H9 (cell line): ENCODE measurements at regions not wholly inside any gene's neighbourhood (a gene's known extent, or its start where the extent isn't known, plus 50 kb on each side); places are given as distances from the start of the nearest gene placed in this dataset.

Experiments used
- DNase-seq: peaks from one replicate; pipeline ENCODE4 v3.0.0-alpha.2; 2017
- H2AFZ ChIP-seq: one replicate; pipeline ENCODE4 v1.6.1; 2013; ENCODE audit warnings: mild to moderate bottlenecking, low read length, control low read depth, moderate library complexity
- H2AK5ac ChIP-seq: 2 replicates; pipeline ENCODE4 v1.6.1; 2013; ENCODE audit warnings: low read length, control low read depth, mixed read lengths; ENCODE audit not compliant: insufficient read length
- H2BK120ac ChIP-seq: one replicate; pipeline ENCODE4 v1.6.1; 2013; ENCODE audit warnings: low read depth, mild to moderate bottlenecking, low read length, control low read depth, inconsistent platforms; ENCODE audit not compliant: poor library complexity, severe bottlenecking
- H2BK12ac ChIP-seq: 2 replicates; pipeline ENCODE4 v1.6.1; 2013; ENCODE audit warnings: low read length, control low read depth, mixed read lengths, low read depth; ENCODE audit not compliant: insufficient read length
- H2BK15ac ChIP-seq: 2 replicates; pipeline ENCODE4 v1.6.1; 2013; ENCODE audit warnings: low read depth, low read length, control low read depth
- H2BK20ac ChIP-seq: one replicate; pipeline ENCODE4 v1.6.1; 2013; ENCODE audit warnings: low read depth, mild to moderate bottlenecking, low read length, control low read depth, inconsistent platforms; ENCODE audit not compliant: poor library complexity, severe bottlenecking
- H2BK5ac ChIP-seq: 2 replicates; pipeline ENCODE4 v1.6.1; 2013; ENCODE audit warnings: low read length, control low read depth, mixed read lengths; ENCODE audit not compliant: insufficient read length
- H3K14ac ChIP-seq: 2 replicates; pipeline ENCODE4 v1.6.1; 2013; ENCODE audit warnings: low read length, control low read depth; ENCODE audit not compliant: insufficient read depth
- H3K18ac ChIP-seq: 2 replicates; pipeline ENCODE4 v1.6.1; 2013; ENCODE audit warnings: low read depth, mild to moderate bottlenecking, mixed read lengths, low read length, control low read depth; ENCODE audit not compliant: insufficient read length
- H3K23ac ChIP-seq: 2 replicates; pipeline ENCODE4 v1.6.1; 2013; ENCODE audit warnings: low read length, control low read depth, mixed read lengths, low read depth; ENCODE audit not compliant: insufficient read length
- H3K23me2 ChIP-seq: 2 replicates; pipeline ENCODE4 v1.6.1; 2013; ENCODE audit warnings: low read depth, mild to moderate bottlenecking, mixed read lengths, low read length, control low read depth; ENCODE audit not compliant: insufficient read length, poor library complexity, severe bottlenecking
- H3K27ac ChIP-seq: 2 replicates; pipeline ENCODE4 v1.5.1; 2013; ENCODE audit warnings: low read length, control low read depth, mixed read lengths, low read depth; ENCODE audit not compliant: insufficient read length
- H3K27me3 ChIP-seq: 2 replicates; pipeline ENCODE4 v1.6.1; 2013; ENCODE audit warnings: low read length, control low read depth, inconsistent platforms; ENCODE audit not compliant: insufficient read depth
- H3K4ac ChIP-seq: 2 replicates; pipeline ENCODE4 v1.6.1; 2013; ENCODE audit warnings: low read depth, mild to moderate bottlenecking, control low read depth, inconsistent platforms, low read length, moderate library complexity
- H3K4me1 ChIP-seq: 2 replicates; pipeline ENCODE4 v1.6.1; 2013; ENCODE audit warnings: low read length, control low read depth, inconsistent platforms; ENCODE audit not compliant: insufficient read depth
- H3K4me2 ChIP-seq: 2 replicates; pipeline ENCODE4 v1.6.1; 2013; ENCODE audit warnings: low read length, control low read depth, mixed read lengths; ENCODE audit not compliant: insufficient read length, insufficient read depth
- H3K56ac ChIP-seq: 2 replicates; pipeline ENCODE4 v1.6.1; 2013; ENCODE audit warnings: low read depth, mild to moderate bottlenecking, mixed read lengths, low read length, control low read depth; ENCODE audit not compliant: insufficient read length
- H3K79me1 ChIP-seq: 2 replicates; pipeline ENCODE4 v1.6.1; 2013; ENCODE audit warnings: low read depth, mild to moderate bottlenecking, moderate library complexity, low read length, control low read depth, inconsistent platforms; ENCODE audit not compliant: insufficient read depth, poor library complexity, severe bottlenecking
- H3K79me2 ChIP-seq: 2 replicates; pipeline ENCODE4 v1.6.1; 2013; ENCODE audit warnings: low read length, control low read depth, inconsistent platforms; ENCODE audit not compliant: insufficient read depth
- H3K9ac ChIP-seq: 2 replicates; pipeline ENCODE4 v1.6.1; 2013; ENCODE audit warnings: low read length, control low read depth, mixed read lengths; ENCODE audit not compliant: insufficient read length; ENCODE audit errors: extremely low read depth
- H3K9me3 ChIP-seq: one replicate; pipeline ENCODE4 v1.6.1; 2013; ENCODE audit warnings: low read depth, low read length, inconsistent platforms; ENCODE audit not compliant: control insufficient read depth
- H3T11ph ChIP-seq: one replicate; pipeline ENCODE4 v1.6.1; 2013; ENCODE audit warnings: mild to moderate bottlenecking, low read length, control low read depth, inconsistent platforms
- H4K20me1 ChIP-seq: one replicate; pipeline ENCODE4 v1.6.1; 2013; ENCODE audit not compliant: control insufficient read depth, insufficient read length, insufficient read depth
- H4K5ac ChIP-seq: 2 replicates; pipeline ENCODE4 v1.6.1; 2013; ENCODE audit warnings: low read depth, mild to moderate bottlenecking, mixed read lengths, low read length, control low read depth; ENCODE audit not compliant: insufficient read length
- H4K8ac ChIP-seq: replicated peaks from 2 replicates; pipeline ENCODE4 v1.6.1; 2013; ENCODE audit warnings: low read length, control low read depth, mixed read lengths, low read depth; ENCODE audit not compliant: insufficient read length
- H4K91ac ChIP-seq: 2 replicates; pipeline ENCODE4 v1.6.1; 2013; ENCODE audit warnings: low read depth, mild to moderate bottlenecking, moderate library complexity, mixed read lengths, low read length, control low read depth; ENCODE audit not compliant: insufficient read length
- H3K27ac Mint-ChIP-seq, 3 experiments: 2 replicates in 2 of 3; 3 replicates in 1 of 3; pipeline ENCODE4 v1.8.0; 2020 to 2021; ENCODE audit warnings: mixed read lengths in 3 of 3, mild to moderate bottlenecking in 1 of 3, moderate library complexity in 1 of 3
- H3K27me3 Mint-ChIP-seq: 2 replicates; pipeline ENCODE4 v1.8.0; 2021; ENCODE audit warnings: low read depth, mild to moderate bottlenecking, moderate library complexity, mixed read lengths
- H3K36me3 Mint-ChIP-seq, 3 experiments: 2 replicates in 2 of 3; 3 replicates in 1 of 3; pipeline ENCODE4 v1.8.0; 2020 to 2021; ENCODE audit warnings: low read depth in 3 of 3, mixed read lengths in 3 of 3; ENCODE audit not compliant: insufficient read depth in 1 of 3
- H3K4me1 Mint-ChIP-seq, 2 experiments: 2 replicates each; pipeline ENCODE4 v1.8.0; 2020; ENCODE audit warnings: mixed read lengths in 2 of 2
- H3K4me3 Mint-ChIP-seq, 2 experiments: 2 replicates in 1 of 2; 3 replicates in 1 of 2; pipeline ENCODE4 v1.8.0; 2020 to 2021; ENCODE audit warnings: mild to moderate bottlenecking in 2 of 2, mixed read lengths in 2 of 2, moderate library complexity in 1 of 2
- H3K9me3 Mint-ChIP-seq, 2 experiments: 2 replicates in 1 of 2; 3 replicates in 1 of 2; pipeline ENCODE4 v1.8.0; 2020; ENCODE audit warnings: mild to moderate bottlenecking in 2 of 2, mixed read lengths in 2 of 2, moderate library complexity in 1 of 2
- WGBS: extraction: QIAGEN DNeasy Blood & Tissue Kit; methylation state at CpG from one replicate; pipeline ENCODE4 v1.1.7; 2013; ENCODE audit warnings: missing lambda C conversion rate, low lambda C conversion rate, mixed read lengths; ENCODE audit not compliant: insufficient read length; ENCODE audit errors: extremely low coverage; 5-methylcytosine and 5-hydroxymethylcytosine counted together
- TF ChIP-seq, protein P1 (sequence below): fragments of 200-600 bp; sonication (generic); conservative IDR thresholded peaks from 3 replicates; pipeline ENCODE4 v1.8.0; 2021; ENCODE audit warnings: antibody characterized with exemption, mild to moderate bottlenecking

DNA sequence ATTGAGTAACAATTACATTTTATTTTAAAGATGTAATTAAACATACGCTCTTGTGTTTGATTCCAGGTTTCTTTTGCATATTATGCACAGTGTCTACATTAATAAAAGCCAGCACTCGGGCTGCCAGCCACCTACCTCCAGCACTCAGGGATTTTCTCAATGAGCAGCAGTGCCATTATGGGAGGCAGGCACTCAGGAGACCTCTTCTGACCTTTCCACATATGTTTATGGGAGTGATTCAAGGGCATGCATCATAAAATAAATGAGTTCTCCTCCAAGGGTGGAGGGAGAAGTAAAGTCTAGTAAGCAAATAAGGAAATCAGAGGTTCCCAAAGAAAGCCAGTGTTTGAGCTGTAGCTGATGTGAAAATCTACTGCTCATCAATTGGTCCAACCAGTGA is 119.8 kb upstream of the IRX2 start:
- no CpG with 5 or more reads among the region's 2 CpGs for WGBS
- no peak overlapping the region for H2BK15ac ChIP-seq

More for the DNA sequence above, 119.8 kb upstream of the IRX2 start:
- H2AK5ac ChIP-seq: no peak overlapping the region
- no peaks in the 10 kb centered on the region for H3K4me1 ChIP-seq
- H4K91ac ChIP-seq: no peak overlapping the region
- no peaks in the 10 kb centered on the region for H3K23me2 ChIP-seq
- H3K27me3 Mint-ChIP-seq: peaks cover 6% of the 10 kb centered on the region
- no peak overlapping the region for H2BK20ac ChIP-seq
- H3K9me3 ChIP-seq: no peaks in the 10 kb centered on the region
- H2BK120ac ChIP-seq: no peak overlapping the region
- no peak overlapping the region for H3K56ac ChIP-seq
- H3K18ac ChIP-seq: no peak overlapping the region
- no peak overlapping the region for H3K9ac ChIP-seq
- no peaks in the 10 kb centered on the region for H3K4me1 Mint-ChIP-seq
- no peak overlapping the region for H3K27ac ChIP-seq
- no peaks in the 10 kb centered on the region for H3K9me3 Mint-ChIP-seq
- no peak overlapping the region for H3K14ac ChIP-seq
- no peak overlapping the region for H2BK12ac ChIP-seq
- no peak overlapping the region for H3K4me3 Mint-ChIP-seq
- H3K79me1 ChIP-seq: no peaks in the 10 kb centered on the region
- H4K20me1 ChIP-seq: no peaks in the 10 kb centered on the region
- H3K4me2 ChIP-seq: no peak overlapping the region
- no peak overlapping the region for H2BK5ac ChIP-seq
- H3K36me3 Mint-ChIP-seq: no peaks in the 10 kb centered on the region; a peak in 1 of 7 replicates
- H4K8ac ChIP-seq: no peak overlapping the region
- no peaks in the 10 kb centered on the region for H3K27me3 ChIP-seq
- no peak overlapping the region for H3K23ac ChIP-seq
- H3K79me2 ChIP-seq: no peaks in the 10 kb centered on the region
- H2AFZ ChIP-seq: no peak overlapping the region
- H3T11ph ChIP-seq: no peak overlapping the region
- TF ChIP-seq, protein P1, sequence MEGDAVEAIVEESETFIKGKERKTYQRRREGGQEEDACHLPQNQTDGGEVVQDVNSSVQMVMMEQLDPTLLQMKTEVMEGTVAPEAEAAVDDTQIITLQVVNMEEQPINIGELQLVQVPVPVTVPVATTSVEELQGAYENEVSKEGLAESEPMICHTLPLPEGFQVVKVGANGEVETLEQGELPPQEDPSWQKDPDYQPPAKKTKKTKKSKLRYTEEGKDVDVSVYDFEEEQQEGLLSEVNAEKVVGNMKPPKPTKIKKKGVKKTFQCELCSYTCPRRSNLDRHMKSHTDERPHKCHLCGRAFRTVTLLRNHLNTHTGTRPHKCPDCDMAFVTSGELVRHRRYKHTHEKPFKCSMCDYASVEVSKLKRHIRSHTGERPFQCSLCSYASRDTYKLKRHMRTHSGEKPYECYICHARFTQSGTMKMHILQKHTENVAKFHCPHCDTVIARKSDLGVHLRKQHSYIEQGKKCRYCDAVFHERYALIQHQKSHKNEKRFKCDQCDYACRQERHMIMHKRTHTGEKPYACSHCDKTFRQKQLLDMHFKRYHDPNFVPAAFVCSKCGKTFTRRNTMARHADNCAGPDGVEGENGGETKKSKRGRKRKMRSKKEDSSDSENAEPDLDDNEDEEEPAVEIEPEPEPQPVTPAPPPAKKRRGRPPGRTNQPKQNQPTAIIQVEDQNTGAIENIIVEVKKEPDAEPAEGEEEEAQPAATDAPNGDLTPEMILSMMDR: no peak
- H3K4ac ChIP-seq: no peak overlapping the region
- no peak for DNase-seq
- no peak overlapping the region for H4K5ac ChIP-seq
- no peak overlapping the region for H3K27ac Mint-ChIP-seq
